ENCODE measurements at regions not wholly inside any gene's neighbourhood (a gene's known extent, or its start where the extent isn't known, plus 50 kb on each side); places are given as distances from the start of the nearest gene placed in this dataset.

- TF ChIP-seq CTCF (IDR thresholded peaks at IDR 0.05; ENCODE audit: insufficient read depth, low read length) (no peak), GABPA (IDR thresholded peaks at IDR 0.05; ENCODE audit: low read depth) (no peak), POLR2AphosphoS5 (IDR thresholded peaks at IDR 0.05; ENCODE audit: low read depth) (no peak), SPI1 (IDR thresholded peaks at IDR 0.05; ENCODE audit: borderline replicate concordance, low read depth) (no peak), REST (IDR thresholded peaks at IDR 0.05; ENCODE audit: insufficient replicate concordance, low read depth) (no peak)
Measured at GRCh38 chr10:113423981-113424721, 128.7 kb upstream of the HABP2 start.

Data from HL-60 (cell line).